Breast epithelium (tissue), 4 donors: ENCODE measurements at regions not wholly inside any gene's neighbourhood (a gene's known extent, or its start where the extent isn't known, plus 50 kb on each side); places are given as distances from the start of the nearest gene placed in this dataset.

Source experiments
- DNase-seq, 2 donors: peaks; one replicate each; pipeline ENCODE4 v3.0.0-alpha.2; 2019; ENCODE audit warnings: low spot score in 2 of 2
- H3K27ac ChIP-seq, 2 donors: fragments of 200-600 bp; sonication (generic) in 1 of 2; one replicate each; pipeline ENCODE4 v1.5.1; 2016 to 2019; ENCODE audit warnings: mild to moderate bottlenecking in 1 of 2
- H3K27me3 ChIP-seq, 2 donors: fragments of 200-600 bp; sonication (generic) in 1 of 2; one replicate each; pipeline versions ENCODE4 v1.5.1 to v1.6.0; 2017 to 2019; ENCODE audit warnings: control low read depth in 1 of 2, mild to moderate bottlenecking in 1 of 2
- H3K36me3 ChIP-seq: fragments of 200-600 bp; one replicate; pipeline ENCODE4 v1.5.1; 2019
- H3K4me1 ChIP-seq, 2 donors: fragments of 200-600 bp; sonication (generic); one replicate each; pipeline ENCODE4 v1.5.1; 2016 to 2019; ENCODE audit warnings: control low read depth in 1 of 2
- H3K4me3 ChIP-seq, 3 donors: fragments of 200-600 bp; sonication (generic); 1 replicate in 2 of 3; 2 replicates in 1 of 3; pipeline ENCODE4 v1.5.1; 2016 to 2019; ENCODE audit warnings: mild to moderate bottlenecking in 3 of 3, moderate library complexity in 2 of 3
- H3K9me3 ChIP-seq, 2 donors: fragments of 200-600 bp; sonication (generic) in 1 of 2; one replicate each; pipeline ENCODE4 v1.5.1; 2016 to 2019; ENCODE audit warnings: control low read depth in 1 of 2
- CTCF ChIP-seq, 3 donors: fragments of 450-650 bp; IDR thresholded peaks; one replicate each; pipeline ENCODE4 v1.5.1; 2016 to 2017; ENCODE audit warnings: antibody characterized with exemption in 3 of 3, mild to moderate bottlenecking in 3 of 3, moderate library complexity in 3 of 3
- POLR2A ChIP-seq: fragments of 450-650 bp; IDR thresholded peaks from one replicate; pipeline ENCODE4 v1.6.1; 2016; ENCODE audit warnings: antibody characterized with exemption, mild to moderate bottlenecking, moderate library complexity
- POLR2AphosphoS5 ChIP-seq, 3 donors: sonication (generic); formaldehyde crosslinking; IDR thresholded peaks; one replicate each; pipeline ENCODE4 v1.6.1; 2017; ENCODE audit warnings: antibody characterized with exemption in 3 of 3
- intact Hi-C: fragments of 100-400 bp; cut with DNase I; formaldehyde crosslinking; loops from one replicate; pipeline ENCODE4 v1.15.1; 2023; ENCODE audit warnings: low total_unique reads

DNA sequence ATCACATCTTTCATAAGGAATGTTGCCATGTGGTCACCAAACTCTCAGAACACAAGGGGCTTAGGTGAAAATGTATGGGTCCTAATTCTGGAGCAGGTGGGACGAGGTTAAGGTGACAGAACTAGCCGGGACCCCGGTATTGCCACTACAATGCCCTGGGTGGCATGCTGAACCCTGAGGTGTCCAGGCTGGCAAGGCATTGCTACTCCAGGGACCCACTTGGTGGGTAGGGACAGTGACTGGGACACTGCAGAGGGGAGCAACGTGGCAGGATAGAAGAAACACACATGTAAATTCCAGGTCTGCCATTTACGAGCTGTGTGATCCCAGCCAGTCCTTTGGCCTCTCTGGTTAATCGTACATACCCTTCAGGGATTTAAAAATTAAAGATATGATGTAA lies 206.9 kb upstream of the MVB12B start:
- H3K27me3 ChIP-seq, result peaks cover 0 to 5% of the 10 kb centered on the region in 2 donors
- intact Hi-C loops, result no loop called here
- no peak overlapping the region for H3K27ac ChIP-seq
- TF ChIP-seq POLR2AphosphoS5 (IDR thresholded peaks at IDR 0.05), result no peak
- TF ChIP-seq POLR2A, result no peak
- TF ChIP-seq CTCF (IDR thresholded peaks at IDR 0.05), result no peak
- no peaks in the 10 kb centered on the region for H3K36me3 ChIP-seq
- DNase-seq, result peak in 1 of 2 donors; percentile 5
- H3K9me3 ChIP-seq, result no peaks in the 10 kb centered on the region
- H3K4me3 ChIP-seq, result no peak overlapping the region
- H3K4me1 ChIP-seq, result no peaks in the 10 kb centered on the region

GRCh38 chr9:126122901-126123616 lies 203.6 kb upstream of the MVB12B start:
- no peaks in the 10 kb centered on the region for H3K36me3 ChIP-seq
- DNase-seq, result peak in 1 of 2 donors; percentile 7
- intact Hi-C loops, result loop anchor here (1.0 kb wide), 1 partner anchor 31 kb away; no protein-coding TSS in a partner anchor
- no peaks in the 10 kb centered on the region for H3K4me1 ChIP-seq
- H3K27me3 ChIP-seq, result peaks cover 0 to 17% of the 10 kb centered on the region in 2 donors
- no peaks in the 10 kb centered on the region for H3K9me3 ChIP-seq
- no peak overlapping the region for H3K4me3 ChIP-seq
- TF ChIP-seq POLR2A (no peak), CTCF (IDR thresholded peaks at IDR 0.05) (no peak)
- H3K27ac ChIP-seq, result no peak overlapping the region

DNA sequence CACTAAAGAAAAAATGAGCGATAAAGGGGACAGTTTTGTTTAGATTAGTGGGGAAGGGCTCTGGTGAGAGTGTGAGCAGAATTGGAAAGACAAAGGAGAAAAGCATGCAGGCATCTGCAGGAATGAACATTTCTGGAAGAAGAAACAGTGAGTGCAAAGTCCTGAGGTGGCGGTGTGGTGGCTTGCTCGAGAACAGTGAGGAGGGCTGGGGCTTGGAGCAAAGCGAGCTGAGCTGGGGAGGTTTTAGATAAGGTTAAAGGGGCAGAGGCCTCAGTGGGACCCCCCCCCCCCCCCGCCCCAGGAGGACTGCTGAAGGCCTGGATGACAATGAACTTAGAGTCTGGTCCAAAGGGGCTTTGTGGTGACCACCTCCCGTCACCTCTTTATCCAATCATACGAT lies 202.7 kb upstream of the MVB12B start:
- intact Hi-C loops, result loop anchor here (1.0 kb wide), 1 partner anchor 32 kb away; no protein-coding TSS in a partner anchor
- Histone ChIP-seq H3K27me3 (peaks cover 0 to 18% of the 10 kb centered on the region in 2 donors), H3K27ac (no peak overlapping the region), H3K36me3 (no peaks in the 10 kb centered on the region), H3K9me3 (no peaks in the 10 kb centered on the region), H3K4me1 (no peaks in the 10 kb centered on the region), H3K4me3 (no peak overlapping the region)
- TF ChIP-seq POLR2AphosphoS5 (IDR thresholded peaks at IDR 0.05) (no peak), CTCF (IDR thresholded peaks at IDR 0.05) (no peak), POLR2A (no peak)
- DNase-seq, result no peak

- no peak for TF ChIP-seq POLR2A
- TF ChIP-seq CTCF (IDR thresholded peaks at IDR 0.05), result no peak
- TF ChIP-seq POLR2AphosphoS5 (IDR thresholded peaks at IDR 0.05), result no peak
- Histone ChIP-seq H3K27ac (no peak overlapping the region), H3K9me3 (no peaks in the 10 kb centered on the region), H3K4me3 (no peak overlapping the region), H3K36me3 (no peaks in the 10 kb centered on the region), H3K27me3 (peaks cover 0 to 25% of the 10 kb centered on the region in 2 donors), H3K4me1 (no peaks in the 10 kb centered on the region)
- intact Hi-C loops, result loop anchor here (5.0 kb wide), 1 partner anchor 218 kb away; no protein-coding TSS in a partner anchor
- DNase-seq, result no peak
These were observed 201.5 kb upstream of the MVB12B start for GRCh38 chr9:126125177-126125576.

DNA sequence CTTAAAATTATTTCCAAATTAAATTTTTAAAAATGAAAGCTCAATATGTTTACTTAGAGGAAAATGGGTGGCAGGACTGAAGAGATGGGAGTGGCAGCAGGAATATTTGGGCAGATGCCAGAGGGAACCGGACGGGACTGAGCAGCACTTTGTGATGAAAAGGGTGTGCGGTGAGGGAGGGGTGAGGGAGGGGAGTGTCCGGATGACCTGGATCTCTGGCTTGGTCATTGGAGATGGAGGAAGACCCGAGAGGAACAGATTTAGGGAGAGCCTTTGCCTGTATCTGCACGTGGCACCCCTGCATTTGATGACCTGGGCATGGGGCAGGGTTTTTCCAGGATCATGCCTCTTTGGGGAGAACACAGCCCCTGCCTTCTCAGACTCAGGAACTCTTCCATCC lies 201.1 kb upstream of the MVB12B start:
- H3K9me3 ChIP-seq, result no peaks in the 10 kb centered on the region
- no peaks in the 10 kb centered on the region for H3K4me1 ChIP-seq
- H3K36me3 ChIP-seq, result no peaks in the 10 kb centered on the region
- intact Hi-C loops, result loop anchor here (5.0 kb wide), 1 partner anchor 218 kb away; no protein-coding TSS in a partner anchor
- TF ChIP-seq CTCF (IDR thresholded peaks at IDR 0.05) (no peak), POLR2A (no peak), POLR2AphosphoS5 (IDR thresholded peaks at IDR 0.05) (no peak)
- peak in 1 of 2 donors; percentile 6 for DNase-seq
- H3K27ac ChIP-seq, result no peak overlapping the region
- H3K27me3 ChIP-seq, result peaks cover 0 to 28% of the 10 kb centered on the region in 2 donors
- H3K4me3 ChIP-seq, result no peak overlapping the region
